Tibial nerve (tissue), 4 donors: ENCODE measurements at regions not wholly inside any gene's neighbourhood (a gene's known extent, or its start where the extent isn't known, plus 50 kb on each side); places are given as distances from the start of the nearest gene placed in this dataset.

Experiments used
- EP300 ChIP-seq, 2 donors: sonication (generic); formaldehyde crosslinking; IDR thresholded peaks; one replicate each; pipeline ENCODE4 v1.6.1; 2017; ENCODE audit warnings: antibody characterized with exemption in 2 of 2, mild to moderate bottlenecking in 1 of 2
- POLR2A ChIP-seq, 2 donors: fragments of 450-650 bp; IDR thresholded peaks; one replicate each; pipeline ENCODE4 v1.6.1; 2017; ENCODE audit warnings: antibody characterized with exemption in 2 of 2, mild to moderate bottlenecking in 2 of 2, moderate library complexity in 2 of 2
- TF ChIP-seq, protein P1 (sequence below), 5 experiments: fragments of 200-600 bp in 3 of 5; fragments of 450-650 bp in 2 of 5; sonication (generic) in 3 of 5; IDR thresholded peaks; one replicate each; pipeline ENCODE4 v1.5.1; 2016 to 2019; ENCODE audit warnings: antibody characterized with exemption in 5 of 5, mild to moderate bottlenecking in 3 of 5, moderate library complexity in 2 of 5

DNA sequence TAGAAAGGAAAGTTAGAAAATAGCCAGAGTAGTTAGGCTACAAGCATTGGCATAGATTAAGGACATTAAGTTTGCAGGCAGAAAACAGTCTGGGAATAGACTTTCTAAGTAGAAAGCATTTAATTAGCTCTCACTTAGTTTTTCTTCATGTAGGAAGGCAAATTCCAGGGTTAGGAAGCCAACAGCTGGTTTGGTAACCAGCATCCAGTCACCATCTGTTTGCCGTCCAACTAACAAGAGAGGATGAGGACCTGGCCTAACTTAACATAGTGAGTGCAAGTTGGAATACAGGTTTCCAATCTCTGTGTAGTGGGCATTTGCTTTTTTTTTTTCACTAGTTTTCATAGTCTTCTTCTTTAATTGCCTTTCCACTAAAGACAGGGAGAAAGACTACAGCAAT, 121.7 kb upstream of the NR3C1 start:
- TF ChIP-seq, protein P1, sequence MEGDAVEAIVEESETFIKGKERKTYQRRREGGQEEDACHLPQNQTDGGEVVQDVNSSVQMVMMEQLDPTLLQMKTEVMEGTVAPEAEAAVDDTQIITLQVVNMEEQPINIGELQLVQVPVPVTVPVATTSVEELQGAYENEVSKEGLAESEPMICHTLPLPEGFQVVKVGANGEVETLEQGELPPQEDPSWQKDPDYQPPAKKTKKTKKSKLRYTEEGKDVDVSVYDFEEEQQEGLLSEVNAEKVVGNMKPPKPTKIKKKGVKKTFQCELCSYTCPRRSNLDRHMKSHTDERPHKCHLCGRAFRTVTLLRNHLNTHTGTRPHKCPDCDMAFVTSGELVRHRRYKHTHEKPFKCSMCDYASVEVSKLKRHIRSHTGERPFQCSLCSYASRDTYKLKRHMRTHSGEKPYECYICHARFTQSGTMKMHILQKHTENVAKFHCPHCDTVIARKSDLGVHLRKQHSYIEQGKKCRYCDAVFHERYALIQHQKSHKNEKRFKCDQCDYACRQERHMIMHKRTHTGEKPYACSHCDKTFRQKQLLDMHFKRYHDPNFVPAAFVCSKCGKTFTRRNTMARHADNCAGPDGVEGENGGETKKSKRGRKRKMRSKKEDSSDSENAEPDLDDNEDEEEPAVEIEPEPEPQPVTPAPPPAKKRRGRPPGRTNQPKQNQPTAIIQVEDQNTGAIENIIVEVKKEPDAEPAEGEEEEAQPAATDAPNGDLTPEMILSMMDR (IDR thresholded peaks at IDR 0.05): no peak
- TF ChIP-seq POLR2A (IDR thresholded peaks at IDR 0.05): no peak
- no peak for TF ChIP-seq EP300 (IDR thresholded peaks at IDR 0.05)
